ENCODE measurements at regions not wholly inside any gene's neighbourhood (a gene's known extent, or its start where the extent isn't known, plus 50 kb on each side); places are given as distances from the start of the nearest gene placed in this dataset.

- Histone ChIP-seq H2AFZ (ENCODE audit: low read length) (no peak overlapping the region), H3K56ac (replicated peaks; ENCODE audit: insufficient read length, low read depth, low read length) (no peak overlapping the region), H3K27me3 (replicated peaks in 1 of 4; ENCODE audit: control insufficient read depth in 3 of 4, extremely low read depth in 1 of 4, insufficient read depth in 3 of 4, low read length in 3 of 4) (no peaks in the 10 kb centered on the region), H2BK15ac (ENCODE audit: low read length) (no peak overlapping the region), H4K20me1 (replicated peaks in 1 of 2; ENCODE audit: control insufficient read depth in 1 of 2, insufficient read depth in 2 of 2, low read length in 2 of 2) (no peaks in the 10 kb centered on the region), H3K79me1 (ENCODE audit: low read depth, low read length) (no peaks in the 10 kb centered on the region), H3K27ac (ENCODE audit: low read depth, low read length) (no peak overlapping the region), H3K79me2 (ENCODE audit: control insufficient read depth in 1 of 2, insufficient read depth in 2 of 2, low read length in 2 of 2) (no peaks in the 10 kb centered on the region), H3K36me3 (ENCODE audit: control insufficient read depth in 2 of 4, insufficient read depth in 4 of 4, low read length in 3 of 4) (no peaks in the 10 kb centered on the region), H2BK5ac (ENCODE audit: low read depth, low read length) (no peak overlapping the region), H3K9ac (replicated peaks in 1 of 4; ENCODE audit: extremely low read depth in 1 of 4, low read depth in 3 of 4, low read length in 3 of 4) (no peak overlapping the region), H3K4me2 (ENCODE audit: insufficient read depth in 1 of 2, low read depth in 2 of 2, low read length in 2 of 2) (no peak overlapping the region), H2BK20ac (ENCODE audit: low read length) (no peak overlapping the region), H2BK120ac (replicated peaks; ENCODE audit: low read depth, low read length) (no peak overlapping the region), H3K4ac (replicated peaks; ENCODE audit: insufficient read length, low read depth, low read length) (no peak overlapping the region), H4K8ac (ENCODE audit: extremely low read depth, insufficient read depth, low read length) (no peak overlapping the region), H2AK5ac (ENCODE audit: low read depth, low read length) (no peak overlapping the region), H3K18ac (ENCODE audit: extremely low read depth, low read length) (no peak overlapping the region), H3K4me1 (replicated peaks in 1 of 4; ENCODE audit: control insufficient read depth in 3 of 4, insufficient read depth in 4 of 4, low read length in 3 of 4) (no peaks in the 10 kb centered on the region), H4K5ac (ENCODE audit: insufficient read length, low read depth, low read length) (no peak overlapping the region), H3K23me2 (ENCODE audit: low read depth, low read length) (no peaks in the 10 kb centered on the region), H3K23ac (ENCODE audit: insufficient read length) (no peak overlapping the region), H3K4me3 (ENCODE audit: extremely low read depth in 1 of 4, insufficient read depth in 2 of 4, low read depth in 3 of 4, low read length in 4 of 4) (no peak overlapping the region), H3K9me3 (ENCODE audit: insufficient read depth in 2 of 2, low read depth in 1 of 2, low read length in 1 of 2) (no peaks in the 10 kb centered on the region), H2BK12ac (ENCODE audit: low read depth, low read length) (no peak overlapping the region), H4K91ac (replicated peaks; ENCODE audit: insufficient read length, low read length) (no peak overlapping the region), H3K14ac (ENCODE audit: insufficient read length) (no peak overlapping the region)
- TF ChIP-seq SIRT6 (IDR thresholded peaks at IDR 0.05; ENCODE audit: low read length) = no peak
- TF ChIP-seq TBP (IDR thresholded peaks at IDR 0.05; ENCODE audit: low read depth, low read length) = no peak
- TF ChIP-seq ASH2L (IDR thresholded peaks at IDR 0.05; ENCODE audit: low read length) = no peak
- TF ChIP-seq EZH2 (IDR thresholded peaks at IDR 0.05; ENCODE audit: low read depth, low read length, severe bottlenecking) = no peak
- TF ChIP-seq NRF1 (IDR thresholded peaks at IDR 0.05; ENCODE audit: low read depth, low read length) = no peak
- no peak for TF ChIP-seq CBX5 (IDR thresholded peaks at IDR 0.05; ENCODE audit: low read depth, low read length)
- no peak for TF ChIP-seq GTF2F1 (IDR thresholded peaks at IDR 0.05; ENCODE audit: borderline replicate concordance, low read depth, low read length)
- no peak for TF ChIP-seq RAD21 (IDR thresholded peaks at IDR 0.05 in 1 of 2, conservative IDR thresholded peaks at IDR 0.05 in 1 of 2; ENCODE audit: low read depth in 2 of 2, low read length in 2 of 2)
- TF ChIP-seq GABPA (IDR thresholded peaks at IDR 0.05; ENCODE audit: borderline replicate concordance, insufficient read depth, low read length) = no peak
- TF ChIP-seq RNF2 (IDR thresholded peaks at IDR 0.05; ENCODE audit: borderline replicate concordance, low read depth, low read length, missing control alignments, poor library complexity, severe bottlenecking) = no peak
- no peak for TF ChIP-seq BCL11A (IDR thresholded peaks at IDR 0.05; ENCODE audit: low read depth in 2 of 2, low read length in 2 of 2)
- no peak for DNase-seq (ENCODE audit: low read depth in 1 of 2, low spot score in 2 of 2)
- ChIA-PET CTCF (ENCODE audit: partially characterized antibody) (interaction anchor here (1.1 kb wide), 1 partner anchor 11 kb away, joined by 3 read pairs; no protein-coding TSS in a partner anchor), POLR2A (ENCODE audit: partially characterized antibody) (no interaction called here)
- no peak for FAIRE-seq
These were observed 197.9 kb downstream of the DSEL start for GRCh38 chr18:67318651-67319050.

Data from H1 (cell line).